OCI-LY7 (cell line): ENCODE measurements at regions not wholly inside any gene's neighbourhood (a gene's known extent, or its start where the extent isn't known, plus 50 kb on each side); places are given as distances from the start of the nearest gene placed in this dataset.

ENCODE experiments used
- BruUV-seq: library from RNA; stranded (reverse); fragments of 400-500 nt; replicated peaks from 2 replicates; lab custom pipeline; 2021; lab: Mats Ljungman, UMichigan
- CTCF ChIA-PET: fragments of 300-600 bp; sonication (Branson Sonifier 250); formaldehyde crosslinking; loops from one replicate; lab custom pipeline; 2022; ENCODE audit warnings: antibody characterized with exemption; ENCODE audit not compliant: unreplicated experiment; lab: Charles Lee
- POLR2A ChIA-PET: fragments of 300-600 bp; sonication (Branson Sonifier 250); formaldehyde crosslinking; loops from one replicate; lab custom pipeline; 2022; ENCODE audit warnings: antibody characterized with exemption; lab: Charles Lee
- DNase-seq: peaks from one replicate; pipeline ENCODE4 v3.0.0-alpha.2; 2015; ENCODE audit warnings: low spot score
- H2AFZ ChIP-seq: fragments of 200-600 bp; sonication (generic), shearing (Covaris generic); 2 replicates; pipeline ENCODE4 v1.6.1; 2014; ENCODE audit warnings: mild to moderate bottlenecking, antibody characterized with exemption, low read length, moderate library complexity
- H3K27ac ChIP-seq: fragments of 200-600 bp; sonication (generic); 2 replicates; pipeline ENCODE4 v1.5.1; 2014; ENCODE audit warnings: mixed run types, low read depth, mild to moderate bottlenecking, moderate library complexity, low read length, inconsistent platforms; ENCODE audit not compliant: poor library complexity, severe bottlenecking
- H3K36me3 ChIP-seq: fragments of 200-600 bp; sonication (generic); 2 replicates; pipeline ENCODE4 v1.6.1; 2014; ENCODE audit warnings: mild to moderate bottlenecking, antibody characterized with exemption, low read length, moderate library complexity, mixed read lengths; ENCODE audit not compliant: insufficient read depth
- H3K4me1 ChIP-seq: fragments of 200-600 bp; sonication (generic); 2 replicates; pipeline ENCODE4 v1.5.1; 2014; ENCODE audit warnings: mild to moderate bottlenecking, low read length; ENCODE audit not compliant: insufficient read depth, poor library complexity, severe bottlenecking
- H3K4me2 ChIP-seq: fragments of 200-600 bp; sonication (generic); 2 replicates; pipeline ENCODE4 v1.6.1; 2014; ENCODE audit warnings: mild to moderate bottlenecking, low read length
- H3K4me3 ChIP-seq: fragments of 200-600 bp; sonication (generic); 2 replicates; pipeline ENCODE4 v1.5.1; 2014; ENCODE audit warnings: mild to moderate bottlenecking, low read depth, low read length; ENCODE audit not compliant: poor library complexity, severe bottlenecking
- H3K79me2 ChIP-seq: fragments of 200-600 bp; sonication (generic); 2 replicates; pipeline ENCODE4 v1.6.1; 2016; ENCODE audit warnings: low read depth, mild to moderate bottlenecking, low read length, moderate library complexity, mixed read lengths; ENCODE audit not compliant: insufficient read depth
- H3K9me2 ChIP-seq: fragments of 200-600 bp; sonication (generic); 2 replicates; pipeline ENCODE4 v1.6.1; 2016; ENCODE audit warnings: mild to moderate bottlenecking, low read length, mixed read lengths; ENCODE audit not compliant: insufficient read depth
- H3K9me3 ChIP-seq: fragments of 200-600 bp; sonication (generic); 2 replicates; pipeline ENCODE4 v1.6.1; 2014; ENCODE audit warnings: mild to moderate bottlenecking, mixed run types, low read length, mixed read lengths
- H4K20me1 ChIP-seq: fragments of 200-600 bp; sonication (generic); 2 replicates; pipeline ENCODE4 v1.6.1; 2014; ENCODE audit warnings: mild to moderate bottlenecking, antibody characterized with exemption, low read length, moderate library complexity, mixed read lengths; ENCODE audit not compliant: insufficient read depth
- EZH2phosphoT487 ChIP-seq: fragments of 200-600 bp; sonication (generic); IDR thresholded peaks from 2 replicates; pipeline ENCODE4 v1.6.1; 2018; ENCODE audit warnings: low read depth, borderline replicate concordance, mild to moderate bottlenecking, mixed run types, antibody characterized with exemption, low read length, moderate library complexity, mixed read lengths
- intact Hi-C: fragments of 100-400 bp; cut with micrococcal nuclease; formaldehyde crosslinking; loops from one replicate; pipeline ENCODE4 v1.10.0; 2022; ENCODE audit not compliant: unreplicated experiment
- TF ChIP-seq, protein P1 (sequence below): fragments of 200-600 bp; sonication (generic); conservative IDR thresholded peaks from 2 replicates; pipeline ENCODE4 v1.5.1; 2014; ENCODE audit warnings: mild to moderate bottlenecking, antibody characterized with exemption, low read length, moderate library complexity, mixed read lengths

DNA sequence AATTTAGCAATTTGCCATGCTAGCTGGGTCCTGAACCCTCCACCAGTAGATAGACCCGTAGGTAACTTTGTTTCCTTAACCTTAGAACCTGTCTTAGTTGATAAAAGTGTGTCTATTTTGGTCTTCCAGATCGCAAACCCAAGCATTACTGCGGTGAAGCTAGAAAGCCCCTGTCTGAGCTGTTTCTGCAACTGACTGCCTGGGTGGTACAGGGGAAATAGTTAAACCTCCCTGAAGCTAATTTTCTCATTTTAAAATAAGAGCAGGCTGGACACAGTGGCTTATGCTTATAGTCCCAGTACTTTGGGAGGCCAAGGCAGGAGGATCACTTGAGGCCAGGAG is 67.9 kb upstream of the EPCAM start:
- intact Hi-C loops, result no loop called here
- no peaks in the 10 kb centered on the region for H3K36me3 ChIP-seq
- POLR2A ChIA-PET, result interaction anchor here (0.5 to 1.3 kb wide), 8 partner anchors 9 to 329 kb away, joined by 3 to 10 read pairs (median 3); no protein-coding TSS in a partner anchor
- no peaks in the 10 kb centered on the region for H4K20me1 ChIP-seq
- no peaks in the 10 kb centered on the region for H3K79me2 ChIP-seq
- CTCF ChIA-PET, result interaction anchor here (1.5 to 1.6 kb wide), 2 partner anchors 24 to 29 kb away, joined by 4 to 5 read pairs; no protein-coding TSS in a partner anchor
- no peak overlapping the region for H3K27ac ChIP-seq
- no peak overlapping the region for H3K4me3 ChIP-seq
- H2AFZ ChIP-seq, result no peak overlapping the region
- H3K9me3 ChIP-seq, result no peaks in the 10 kb centered on the region
- TF ChIP-seq, protein P1, sequence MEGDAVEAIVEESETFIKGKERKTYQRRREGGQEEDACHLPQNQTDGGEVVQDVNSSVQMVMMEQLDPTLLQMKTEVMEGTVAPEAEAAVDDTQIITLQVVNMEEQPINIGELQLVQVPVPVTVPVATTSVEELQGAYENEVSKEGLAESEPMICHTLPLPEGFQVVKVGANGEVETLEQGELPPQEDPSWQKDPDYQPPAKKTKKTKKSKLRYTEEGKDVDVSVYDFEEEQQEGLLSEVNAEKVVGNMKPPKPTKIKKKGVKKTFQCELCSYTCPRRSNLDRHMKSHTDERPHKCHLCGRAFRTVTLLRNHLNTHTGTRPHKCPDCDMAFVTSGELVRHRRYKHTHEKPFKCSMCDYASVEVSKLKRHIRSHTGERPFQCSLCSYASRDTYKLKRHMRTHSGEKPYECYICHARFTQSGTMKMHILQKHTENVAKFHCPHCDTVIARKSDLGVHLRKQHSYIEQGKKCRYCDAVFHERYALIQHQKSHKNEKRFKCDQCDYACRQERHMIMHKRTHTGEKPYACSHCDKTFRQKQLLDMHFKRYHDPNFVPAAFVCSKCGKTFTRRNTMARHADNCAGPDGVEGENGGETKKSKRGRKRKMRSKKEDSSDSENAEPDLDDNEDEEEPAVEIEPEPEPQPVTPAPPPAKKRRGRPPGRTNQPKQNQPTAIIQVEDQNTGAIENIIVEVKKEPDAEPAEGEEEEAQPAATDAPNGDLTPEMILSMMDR, result no peak
- no peak for TF ChIP-seq EZH2phosphoT487
- H3K4me1 ChIP-seq, result peaks cover 14% of the 10 kb centered on the region
- H3K4me2 ChIP-seq, result peak overlapping the region; percentile 42; the same call in 1 of the 2 replicates
- no TSS peak for BruUV-seq
- no peaks in the 10 kb centered on the region for H3K9me2 ChIP-seq
- DNase-seq, result no peak

DNA sequence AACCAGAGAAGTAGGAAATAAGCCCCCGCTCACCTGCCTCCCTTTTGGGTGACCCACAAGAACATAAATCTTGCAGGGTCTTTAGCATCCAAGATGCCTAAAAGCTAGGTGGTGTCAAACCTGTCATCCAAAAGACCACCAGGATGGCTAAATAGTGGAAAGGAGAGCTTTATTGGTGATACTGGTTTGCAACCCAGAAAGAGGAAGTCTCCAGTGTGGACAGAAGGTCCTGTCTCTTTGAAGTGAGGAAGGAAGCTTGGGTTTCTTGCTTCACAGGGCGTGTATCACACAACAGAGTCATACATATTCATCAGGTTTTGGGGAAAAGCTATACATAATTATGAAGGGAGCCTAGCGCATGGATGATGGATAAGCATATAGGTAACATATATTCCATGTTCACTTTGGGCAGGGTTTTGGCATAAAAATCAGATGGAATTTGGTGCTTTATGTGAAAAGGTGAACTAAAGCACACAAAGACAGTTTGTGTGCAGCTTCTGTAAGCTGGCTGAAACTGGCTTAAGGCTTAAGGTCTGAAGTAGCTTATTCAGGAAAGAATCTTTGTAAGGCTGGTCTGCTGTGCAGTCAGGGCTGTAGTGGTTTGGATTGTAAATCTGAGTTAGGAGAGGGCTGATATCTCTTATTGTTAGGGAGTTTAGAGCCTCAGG is 68.4 kb upstream of the EPCAM start:
- ChIA-PET POLR2A (interaction anchor here (0.6 to 1.3 kb wide), 9 partner anchors 8 to 329 kb away, joined by 3 to 10 read pairs (median 3); no protein-coding TSS in a partner anchor), CTCF (interaction anchor here (1.5 to 1.6 kb wide), 2 partner anchors 23 to 29 kb away, joined by 4 to 5 read pairs; no protein-coding TSS in a partner anchor)
- intact Hi-C loops, result no loop called here
- TF ChIP-seq, protein P1, result no peak
- TF ChIP-seq EZH2phosphoT487, result no peak
- Histone ChIP-seq H3K4me2 (peak overlapping the region; percentile 42; the same call in 1 of the 2 replicates), H3K79me2 (no peaks in the 10 kb centered on the region), H3K9me3 (no peaks in the 10 kb centered on the region), H3K36me3 (no peaks in the 10 kb centered on the region), H3K27ac (no peak overlapping the region), H4K20me1 (no peaks in the 10 kb centered on the region), H3K4me1 (peaks cover 14% of the 10 kb centered on the region), H3K4me3 (no peak overlapping the region), H2AFZ (no peak overlapping the region), H3K9me2 (no peaks in the 10 kb centered on the region)
- no TSS peak for BruUV-seq
- peak; percentile 66 for DNase-seq

- no peak overlapping the region for H3K4me3 ChIP-seq
- intact Hi-C loops, result no loop called here
- no peak overlapping the region for H3K27ac ChIP-seq
- POLR2A ChIA-PET, result interaction anchor here (0.7 to 1.3 kb wide), 4 partner anchors 10 to 130 kb away, joined by 3 read pairs; no protein-coding TSS in a partner anchor
- no peaks in the 10 kb centered on the region for H3K36me3 ChIP-seq
- DNase-seq, result no peak
- peak overlapping the region; percentile 42; the same call in 1 of the 2 replicates for H3K4me2 ChIP-seq
- no peaks in the 10 kb centered on the region for H3K9me2 ChIP-seq
- CTCF ChIA-PET, result interaction anchor here (1.5 to 1.6 kb wide), 2 partner anchors 23 to 28 kb away, joined by 4 to 5 read pairs; no protein-coding TSS in a partner anchor
- BruUV-seq, result no TSS peak
- no peaks in the 10 kb centered on the region for H3K79me2 ChIP-seq
- no peaks in the 10 kb centered on the region for H3K9me3 ChIP-seq
- no peak for TF ChIP-seq EZH2phosphoT487
- TF ChIP-seq, protein P1, result no peak
- no peak overlapping the region for H2AFZ ChIP-seq
- H4K20me1 ChIP-seq, result no peaks in the 10 kb centered on the region
- H3K4me1 ChIP-seq, result peaks cover 14% of the 10 kb centered on the region
Observed at GRCh38 chr2:47300081-47300480, 69.0 kb upstream of the EPCAM start.
